ENCODE measurements at regions not wholly inside any gene's neighbourhood (a gene's known extent, or its start where the extent isn't known, plus 50 kb on each side); places are given as distances from the start of the nearest gene placed in this dataset.

- TF ChIP-seq, protein P1, sequence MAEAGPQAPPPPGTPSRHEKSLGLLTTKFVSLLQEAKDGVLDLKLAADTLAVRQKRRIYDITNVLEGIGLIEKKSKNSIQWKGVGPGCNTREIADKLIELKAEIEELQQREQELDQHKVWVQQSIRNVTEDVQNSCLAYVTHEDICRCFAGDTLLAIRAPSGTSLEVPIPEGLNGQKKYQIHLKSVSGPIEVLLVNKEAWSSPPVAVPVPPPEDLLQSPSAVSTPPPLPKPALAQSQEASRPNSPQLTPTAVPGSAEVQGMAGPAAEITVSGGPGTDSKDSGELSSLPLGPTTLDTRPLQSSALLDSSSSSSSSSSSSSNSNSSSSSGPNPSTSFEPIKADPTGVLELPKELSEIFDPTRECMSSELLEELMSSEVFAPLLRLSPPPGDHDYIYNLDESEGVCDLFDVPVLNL (IDR thresholded peaks at IDR 0.05; ENCODE audit: low read depth, low read length), result no peak
- TF ChIP-seq NFYA (IDR thresholded peaks at IDR 0.05; ENCODE audit: borderline replicate concordance, low read depth, low read length), result no peak
- peak; percentile 79; the same call in 1 of the 2 replicates for TF ChIP-seq FOXM1 (IDR thresholded peaks at IDR 0.05; ENCODE audit: low read depth, low read length)
- no peak for TF ChIP-seq RFX5 (IDR thresholded peaks at IDR 0.05; ENCODE audit: low read depth, low read length)
- peak; percentile 81; the same call in 1 of the 2 replicates for TF ChIP-seq TCF7 (IDR thresholded peaks at IDR 0.05; ENCODE audit: borderline replicate concordance)
- no peak for TF ChIP-seq CBFB (IDR thresholded peaks at IDR 0.05; ENCODE audit: low read depth)
- peak; percentile 77 for TF ChIP-seq NFIC (IDR thresholded peaks at IDR 0.05; ENCODE audit: low read depth, low read length)
- TF ChIP-seq CBX5 (IDR thresholded peaks at IDR 0.05; ENCODE audit: low read depth), result 0 out of 2 replicates have a peak, but pooled peaks have one; percentile 53
- TF ChIP-seq, protein P2, sequence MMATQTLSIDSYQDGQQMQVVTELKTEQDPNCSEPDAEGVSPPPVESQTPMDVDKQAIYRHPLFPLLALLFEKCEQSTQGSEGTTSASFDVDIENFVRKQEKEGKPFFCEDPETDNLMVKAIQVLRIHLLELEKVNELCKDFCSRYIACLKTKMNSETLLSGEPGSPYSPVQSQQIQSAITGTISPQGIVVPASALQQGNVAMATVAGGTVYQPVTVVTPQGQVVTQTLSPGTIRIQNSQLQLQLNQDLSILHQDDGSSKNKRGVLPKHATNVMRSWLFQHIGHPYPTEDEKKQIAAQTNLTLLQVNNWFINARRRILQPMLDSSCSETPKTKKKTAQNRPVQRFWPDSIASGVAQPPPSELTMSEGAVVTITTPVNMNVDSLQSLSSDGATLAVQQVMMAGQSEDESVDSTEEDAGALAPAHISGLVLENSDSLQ (IDR thresholded peaks at IDR 0.05), result peak; percentile 82
- no peak for TF ChIP-seq NFXL1 (IDR thresholded peaks at IDR 0.05; ENCODE audit: borderline replicate concordance)
- no peak for TF ChIP-seq IKZF2 (IDR thresholded peaks at IDR 0.05)
- TF ChIP-seq GATAD2B (conservative IDR thresholded peaks at IDR 0.05; ENCODE audit: low read depth), result no peak
- TF ChIP-seq ZNF274 (IDR thresholded peaks at IDR 0.05; ENCODE audit: insufficient read depth, insufficient read length), result no peak
- TF ChIP-seq SMAD1 (IDR thresholded peaks at IDR 0.05; ENCODE audit: low read depth, partially characterized antibody), result no peak
- TF ChIP-seq, protein P3, sequence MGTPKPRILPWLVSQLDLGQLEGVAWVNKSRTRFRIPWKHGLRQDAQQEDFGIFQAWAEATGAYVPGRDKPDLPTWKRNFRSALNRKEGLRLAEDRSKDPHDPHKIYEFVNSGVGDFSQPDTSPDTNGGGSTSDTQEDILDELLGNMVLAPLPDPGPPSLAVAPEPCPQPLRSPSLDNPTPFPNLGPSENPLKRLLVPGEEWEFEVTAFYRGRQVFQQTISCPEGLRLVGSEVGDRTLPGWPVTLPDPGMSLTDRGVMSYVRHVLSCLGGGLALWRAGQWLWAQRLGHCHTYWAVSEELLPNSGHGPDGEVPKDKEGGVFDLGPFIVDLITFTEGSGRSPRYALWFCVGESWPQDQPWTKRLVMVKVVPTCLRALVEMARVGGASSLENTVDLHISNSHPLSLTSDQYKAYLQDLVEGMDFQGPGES (IDR thresholded peaks at IDR 0.05), result no peak
- TF ChIP-seq MEF2A (IDR thresholded peaks at IDR 0.05; ENCODE audit: insufficient read depth, low read depth, low read length), result peak; percentile 94
- TF ChIP-seq, protein P4, sequence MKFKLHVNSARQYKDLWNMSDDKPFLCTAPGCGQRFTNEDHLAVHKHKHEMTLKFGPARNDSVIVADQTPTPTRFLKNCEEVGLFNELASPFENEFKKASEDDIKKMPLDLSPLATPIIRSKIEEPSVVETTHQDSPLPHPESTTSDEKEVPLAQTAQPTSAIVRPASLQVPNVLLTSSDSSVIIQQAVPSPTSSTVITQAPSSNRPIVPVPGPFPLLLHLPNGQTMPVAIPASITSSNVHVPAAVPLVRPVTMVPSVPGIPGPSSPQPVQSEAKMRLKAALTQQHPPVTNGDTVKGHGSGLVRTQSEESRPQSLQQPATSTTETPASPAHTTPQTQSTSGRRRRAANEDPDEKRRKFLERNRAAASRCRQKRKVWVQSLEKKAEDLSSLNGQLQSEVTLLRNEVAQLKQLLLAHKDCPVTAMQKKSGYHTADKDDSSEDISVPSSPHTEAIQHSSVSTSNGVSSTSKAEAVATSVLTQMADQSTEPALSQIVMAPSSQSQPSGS (IDR thresholded peaks at IDR 0.05; ENCODE audit: low read length), result peak; percentile 49; the same call in 1 of the 2 replicates
- TF ChIP-seq SIX5 (IDR thresholded peaks at IDR 0.05; ENCODE audit: low read depth, low read length, severe bottlenecking), result no peak
- peak; percentile 86 for TF ChIP-seq RUNX3 (IDR thresholded peaks at IDR 0.05; ENCODE audit: low read length)
- peak; percentile 34; the same call in 1 of the 2 replicates for TF ChIP-seq CREB1 (IDR thresholded peaks at IDR 0.05; ENCODE audit: low read depth)
- TF ChIP-seq SMC3 (IDR thresholded peaks at IDR 0.05; ENCODE audit: borderline replicate concordance, low read length), result no peak
These were observed 300.7 kb upstream of the CXXC4 start (continued) for GRCh38 chr4:104795264-104795939.

Measured in GM12878 (cell line).